ELF-1 (cell line): ENCODE measurements at regions not wholly inside any gene's neighbourhood (a gene's known extent, or its start where the extent isn't known, plus 50 kb on each side); places are given as distances from the start of the nearest gene placed in this dataset.

Experiments
- DNase-seq: peaks from one replicate; pipeline ENCODE4 v3.0.0-alpha.2; 2016; ENCODE audit warnings: low read depth, low spot score

GRCh38 chr1:5571438-5571837, 420.8 kb downstream of the NPHP4 start:
- no peak for DNase-seq

GRCh38 chr1:5570931-5571330, 421.3 kb downstream of the NPHP4 start:
- no peak for DNase-seq

GRCh38 chr1:5568321-5568720, 423.9 kb downstream of the NPHP4 start:
- no peak for DNase-seq

GRCh38 chr1:5567839-5568238, 424.4 kb downstream of the NPHP4 start:
- no peak for DNase-seq

GRCh38 chr1:5566924-5567323, 425.3 kb downstream of the NPHP4 start:
- DNase-seq = no peak

- no peak for DNase-seq
These were observed 426.7 kb downstream of the NPHP4 start for GRCh38 chr1:5565281-5566125.

GRCh38 chr1:5564578-5565257, 427.5 kb downstream of the NPHP4 start:
- DNase-seq = no peak

- no peak for DNase-seq
These were observed 428.2 kb downstream of the NPHP4 start for GRCh38 chr1:5563861-5564577.

GRCh38 chr1:5562769-5563168, 429.5 kb downstream of the NPHP4 start:
- no peak for DNase-seq

GRCh38 chr1:5562331-5562730, 429.9 kb downstream of the NPHP4 start:
- no peak for DNase-seq

GRCh38 chr1:5559078-5559477, 433.1 kb downstream of the NPHP4 start:
- DNase-seq = no peak

- DNase-seq = no peak
These were observed 436.4 kb downstream of the NPHP4 start for GRCh38 chr1:5555853-5556252.

GRCh38 chr1:5554784-5555183, 437.4 kb downstream of the NPHP4 start:
- DNase-seq = no peak

GRCh38 chr1:5554111-5554510, 438.1 kb downstream of the NPHP4 start:
- no peak for DNase-seq

GRCh38 chr1:5552787-5553484, 439.3 kb downstream of the NPHP4 start:
- no peak for DNase-seq

GRCh38 chr1:5551274-5551975, 440.8 kb downstream of the NPHP4 start:
- no peak for DNase-seq

GRCh38 chr1:5548266-5548665, 444.0 kb downstream of the NPHP4 start:
- DNase-seq = no peak

GRCh38 chr1:5543235-5543634, 449.0 kb downstream of the NPHP4 start:
- DNase-seq = no peak

GRCh38 chr1:5532811-5533210, 459.4 kb downstream of the NPHP4 start:
- DNase-seq = no peak

GRCh38 chr1:5526822-5527551, 465.2 kb downstream of the NPHP4 start:
- DNase-seq = no peak

- DNase-seq = peak; percentile 91
These were observed 465.9 kb downstream of the NPHP4 start for GRCh38 chr1:5526385-5526750.
